T-cell (primary cell): ENCODE measurements at regions not wholly inside any gene's neighbourhood (a gene's known extent, or its start where the extent isn't known, plus 50 kb on each side); places are given as distances from the start of the nearest gene placed in this dataset.

Experiments
- ATAC-seq, 4 experiments: fragments of 200-7000 bp in 3 of 4; fragments of 150-1000 bp in 1 of 4; cut with Tn5 transposase; replicated peaks in 1 of 4; 1 replicate in 3 of 4; 2 replicates in 1 of 4; pipeline ENCODE4 v1.10.0; 2021; ENCODE audit warnings: moderate library complexity in 3 of 4, mild to moderate bottlenecking in 2 of 4, moderate number of reproducible peaks in 1 of 4
- CTCF ChIA-PET, 2 donors: fragments of 300-600 bp; sonication (Branson Sonifier 250); formaldehyde crosslinking; loops; one replicate each; lab custom pipeline; 2022; ENCODE audit warnings: antibody characterized with exemption in 2 of 2; lab: Charles Lee
- POLR2A ChIA-PET, 2 donors: fragments of 300-600 bp; sonication (Branson Sonifier 250); formaldehyde crosslinking; loops; one replicate each; lab custom pipeline; 2022; ENCODE audit warnings: antibody characterized with exemption in 2 of 2; lab: Charles Lee
- DNase-seq, 35 experiments: peaks; one replicate each; pipeline versions ENCODE4 v3.0.0 to v3.0.0-alpha.2; 2013 to 2023
- H3K27ac ChIP-seq: one replicate; pipeline ENCODE4 v1.5.1; 2013; ENCODE audit warnings: low read length
- H3K27me3 ChIP-seq, 2 experiments: replicated peaks in 1 of 2; 1 replicate in 1 of 2; 2 replicates in 1 of 2; pipeline versions ENCODE4 v1.6.1 to v1.7.0; 2013; ENCODE audit warnings: low read length in 1 of 2, mixed read lengths in 1 of 2; ENCODE audit not compliant: control insufficient read depth in 2 of 2, insufficient read depth in 2 of 2; ENCODE audit errors: extremely low read depth in 1 of 2
- H3K36me3 ChIP-seq, 2 donors: 1 replicate in 1 of 2; 2 replicates in 1 of 2; pipeline versions ENCODE4 v1.6.1 to v1.7.0; 2013; ENCODE audit warnings: low read length in 1 of 2; ENCODE audit not compliant: control insufficient read depth in 2 of 2, insufficient read depth in 1 of 2; ENCODE audit errors: extremely low read depth in 1 of 2
- H3K4me1 ChIP-seq, 2 experiments: 1 replicate in 1 of 2; 2 replicates in 1 of 2; pipeline versions ENCODE4 v1.6.1 to v1.7.0; 2013; ENCODE audit warnings: low read length in 2 of 2, mixed read lengths in 1 of 2; ENCODE audit not compliant: insufficient read depth in 2 of 2, control insufficient read depth in 1 of 2; ENCODE audit errors: extremely low read depth in 1 of 2
- H3K4me3 ChIP-seq, 2 donors: 1 replicate in 1 of 2; 2 replicates in 1 of 2; pipeline versions ENCODE4 v1.5.1 to v1.7.0; 2013; ENCODE audit warnings: mild to moderate bottlenecking in 2 of 2, low read length in 1 of 2, moderate library complexity in 1 of 2; ENCODE audit not compliant: control insufficient read depth in 1 of 2; ENCODE audit errors: extremely low read depth in 1 of 2
- H3K9me3 ChIP-seq: 2 replicates; pipeline ENCODE4 v1.7.0; 2013
- H3K27ac Mint-ChIP-seq, 2 donors: one replicate each; pipeline ENCODE4 v1.8.0; 2020 to 2021; ENCODE audit warnings: mild to moderate bottlenecking in 2 of 2, mixed read lengths in 2 of 2
- H3K27me3 Mint-ChIP-seq, 2 donors: one replicate each; pipeline ENCODE4 v1.8.0; 2021 to 2022; ENCODE audit warnings: mixed read lengths in 2 of 2
- H3K36me3 Mint-ChIP-seq: one replicate; pipeline ENCODE4 v1.8.0; 2021; ENCODE audit warnings: mixed read lengths
- H3K4me1 Mint-ChIP-seq, 3 donors: one replicate each; pipeline ENCODE4 v1.8.0; 2020 to 2022; ENCODE audit warnings: mixed read lengths in 3 of 3, mild to moderate bottlenecking in 1 of 3
- H3K4me3 Mint-ChIP-seq, 3 donors: one replicate each; pipeline ENCODE4 v1.8.0; 2020 to 2022; ENCODE audit warnings: mild to moderate bottlenecking in 3 of 3, mixed read lengths in 3 of 3, moderate library complexity in 3 of 3
- H3K9me3 Mint-ChIP-seq, 3 donors: one replicate each; pipeline ENCODE4 v1.8.0; 2020 to 2022; ENCODE audit warnings: mixed read lengths in 3 of 3
- WGBS: methylation state at CpG from one replicate; pipeline ENCODE4 v1.1.5; 2013; ENCODE audit warnings: missing lambda C conversion rate; ENCODE audit not compliant: insufficient coverage; 5-methylcytosine and 5-hydroxymethylcytosine counted together

DNA sequence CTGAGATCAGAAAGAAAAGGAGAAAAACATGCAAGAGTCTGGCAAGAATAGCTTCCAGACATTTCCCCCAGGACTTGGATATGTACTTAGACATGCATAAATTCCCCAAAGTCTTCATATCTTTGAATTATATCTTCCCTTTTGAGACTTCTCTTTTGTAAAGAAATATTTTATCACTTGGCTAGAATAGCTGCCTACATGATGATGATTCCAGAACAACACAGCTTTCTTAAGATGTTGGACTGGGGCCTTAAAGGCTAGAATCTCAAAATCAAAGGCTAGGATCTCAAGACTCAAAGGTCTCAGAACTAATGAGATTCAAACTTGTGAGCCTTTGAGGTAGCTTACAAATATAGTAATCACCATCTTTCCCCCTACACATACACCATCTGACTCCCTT lies 842.3 kb downstream of the BCL11A start:
- DNase-seq: no peak
- no peak overlapping the region for H3K4me3 ChIP-seq
- H3K9me3 ChIP-seq: no peaks in the 10 kb centered on the region
- H3K27ac ChIP-seq: no peak overlapping the region
- ChIA-PET POLR2A (no interaction called here), CTCF (no interaction called here)
- no peaks in the 10 kb centered on the region for H3K36me3 ChIP-seq
- Mint-ChIP-seq H3K4me3 (no peak overlapping the region), H3K4me1 (no peaks in the 10 kb centered on the region), H3K27me3 (no peaks in the 10 kb centered on the region), H3K36me3 (no peaks in the 10 kb centered on the region), H3K9me3 (no peaks in the 10 kb centered on the region), H3K27ac (no peak overlapping the region)
- H3K27me3 ChIP-seq: no peaks in the 10 kb centered on the region
- H3K4me1 ChIP-seq: no peaks in the 10 kb centered on the region
- ATAC-seq: no peak

- H3K36me3 Mint-ChIP-seq: no peaks in the 10 kb centered on the region
- no peak overlapping the region for H3K27ac ChIP-seq
- H3K4me3 Mint-ChIP-seq: no peak overlapping the region
- no peaks in the 10 kb centered on the region for H3K9me3 ChIP-seq
- no peaks in the 10 kb centered on the region for H3K4me1 ChIP-seq
- H3K4me3 ChIP-seq: no peak overlapping the region
- no peak overlapping the region for H3K27ac Mint-ChIP-seq
- no peak for ATAC-seq
- no peaks in the 10 kb centered on the region for H3K4me1 Mint-ChIP-seq
- no peaks in the 10 kb centered on the region for H3K27me3 Mint-ChIP-seq
- DNase-seq: no peak
- H3K27me3 ChIP-seq: peaks cover 0 to 5% of the 10 kb centered on the region in 2 experiments
- ChIA-PET CTCF (no interaction called here), POLR2A (no interaction called here)
- 80% methylated on average over 1 of the region's 4 CpGs for WGBS
- no peaks in the 10 kb centered on the region for H3K36me3 ChIP-seq
- H3K9me3 Mint-ChIP-seq: peaks cover 0 to 11% (median 0%) of the 10 kb centered on the region in 3 donors
Observed at GRCh38 chr2:59706729-59707128, 846.7 kb downstream of the BCL11A start.

DNA sequence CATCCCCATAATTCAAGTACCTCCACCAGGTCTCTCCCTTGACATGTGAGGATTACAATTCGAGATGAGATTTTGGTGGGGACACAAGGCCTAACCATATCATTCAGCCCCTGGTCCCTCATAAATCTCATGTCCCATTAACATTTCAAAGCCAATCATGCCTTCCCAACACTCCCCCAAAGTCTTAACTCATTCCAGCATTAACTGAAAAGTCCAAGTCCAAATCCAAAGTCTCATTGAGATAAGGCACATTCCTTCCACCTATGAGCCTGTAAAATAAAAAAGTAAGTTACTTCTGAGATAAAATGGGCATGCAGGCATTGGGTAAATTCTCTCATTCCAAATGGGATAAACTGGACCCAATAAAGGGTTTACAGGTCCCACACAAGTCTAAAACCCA lies 849.7 kb downstream of the BCL11A start:
- peaks cover 0 to 5% of the 10 kb centered on the region in 2 experiments for H3K27me3 ChIP-seq
- H3K9me3 ChIP-seq: no peaks in the 10 kb centered on the region
- Mint-ChIP-seq H3K4me3 (no peak overlapping the region), H3K9me3 (peaks cover 0 to 11% (median 0%) of the 10 kb centered on the region in 3 donors), H3K27ac (no peak overlapping the region), H3K4me1 (no peaks in the 10 kb centered on the region), H3K36me3 (no peaks in the 10 kb centered on the region), H3K27me3 (no peaks in the 10 kb centered on the region)
- no peak overlapping the region for H3K4me3 ChIP-seq
- H3K27ac ChIP-seq: no peak overlapping the region
- no peak for DNase-seq
- WGBS: 50% methylated on average over 1 of the region's 1 CpG
- ChIA-PET POLR2A (no interaction called here), CTCF (no interaction called here)
- no peaks in the 10 kb centered on the region for H3K36me3 ChIP-seq
- no peaks in the 10 kb centered on the region for H3K4me1 ChIP-seq
- ATAC-seq: no peak

DNA sequence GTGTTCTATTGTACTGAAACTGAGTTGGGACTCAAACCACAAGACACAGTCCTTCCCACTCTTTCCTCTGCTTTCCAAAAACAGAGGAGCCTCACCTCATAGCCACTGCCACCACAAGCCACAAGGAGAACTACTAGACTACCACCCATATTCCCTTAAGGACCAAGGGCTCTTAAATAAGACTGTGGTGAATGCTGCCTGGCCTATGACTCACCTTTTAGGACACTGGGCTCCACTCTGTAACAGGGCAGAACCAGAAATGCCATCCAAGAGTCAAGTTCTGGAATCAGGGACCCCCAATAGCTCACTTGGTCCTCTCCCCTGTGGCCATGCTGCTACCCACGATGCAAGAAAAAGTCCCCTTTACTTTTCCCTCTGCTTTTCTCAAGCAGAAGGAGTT lies 851.4 kb downstream of the BCL11A start:
- H3K27me3 Mint-ChIP-seq: no peaks in the 10 kb centered on the region
- POLR2A ChIA-PET: no interaction called here

GRCh38 chr2:59701271-59701994 lies 852.0 kb downstream of the BCL11A start:
- H3K27ac Mint-ChIP-seq: no peak overlapping the region
- ATAC-seq (no peak), DNase-seq (no peak)
- ChIA-PET POLR2A (no interaction called here), CTCF (no interaction called here)
- Histone ChIP-seq H3K4me3 (no peak overlapping the region), H3K36me3 (no peaks in the 10 kb centered on the region), H3K4me1 (no peaks in the 10 kb centered on the region), H3K9me3 (no peaks in the 10 kb centered on the region), H3K27ac (no peak overlapping the region), H3K27me3 (peaks cover 0 to 5% of the 10 kb centered on the region in 2 experiments)
- no peaks in the 10 kb centered on the region for H3K27me3 Mint-ChIP-seq
- H3K36me3 Mint-ChIP-seq: no peaks in the 10 kb centered on the region
- no peak overlapping the region for H3K4me3 Mint-ChIP-seq
- peaks cover 0 to 11% (median 2%) of the 10 kb centered on the region in 3 donors for H3K9me3 Mint-ChIP-seq
- WGBS: 53% methylated on average over 2 of the region's 3 CpGs
- H3K4me1 Mint-ChIP-seq: no peaks in the 10 kb centered on the region

More for the DNA sequence above, 851.4 kb downstream of the BCL11A start:
- Histone ChIP-seq H3K36me3 (no peaks in the 10 kb centered on the region), H3K4me1 (no peaks in the 10 kb centered on the region), H3K9me3 (no peaks in the 10 kb centered on the region), H3K4me3 (no peak overlapping the region), H3K27me3 (peaks cover 0 to 5% of the 10 kb centered on the region in 2 experiments), H3K27ac (no peak overlapping the region)
- Mint-ChIP-seq H3K27ac (no peak overlapping the region), H3K36me3 (no peaks in the 10 kb centered on the region), H3K4me3 (no peak overlapping the region), H3K9me3 (peaks cover 0 to 11% (median 0%) of the 10 kb centered on the region in 3 donors), H3K4me1 (no peaks in the 10 kb centered on the region)
- DNase-seq (no peak), ATAC-seq (no peak)
- no CpG with 5 or more reads among the region's 1 CpG for WGBS
- CTCF ChIA-PET: no interaction called here

DNA sequence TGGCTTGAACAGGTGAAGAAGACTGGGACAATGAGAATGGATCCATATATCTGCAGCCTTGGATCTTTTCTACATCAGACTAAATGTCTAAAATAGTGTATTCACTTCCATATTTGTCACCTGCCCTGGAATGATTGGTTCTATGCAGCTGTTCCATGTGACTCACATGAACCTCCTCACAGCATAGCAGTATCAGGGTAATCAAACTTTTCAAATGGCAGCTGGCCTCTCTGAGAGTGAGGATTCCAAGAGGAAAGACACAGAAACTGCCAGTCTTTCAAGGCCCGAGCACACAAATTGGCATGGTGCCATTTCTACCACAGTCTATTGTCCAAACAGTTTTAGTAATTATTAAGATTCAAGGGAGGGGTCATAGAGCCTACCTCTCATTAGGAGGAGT lies 859.3 kb downstream of the BCL11A start:
- ChIA-PET POLR2A (no interaction called here), CTCF (no interaction called here)
- ATAC-seq: no peak
- Mint-ChIP-seq H3K9me3 (peaks cover 0 to 8% (median 5%) of the 10 kb centered on the region in 3 donors), H3K27ac (no peak overlapping the region), H3K36me3 (no peaks in the 10 kb centered on the region), H3K4me3 (no peak overlapping the region), H3K4me1 (no peaks in the 10 kb centered on the region), H3K27me3 (no peaks in the 10 kb centered on the region)
- no peaks in the 10 kb centered on the region for H3K4me1 ChIP-seq
- H3K27ac ChIP-seq: no peak overlapping the region
- DNase-seq: no peak
- no peaks in the 10 kb centered on the region for H3K36me3 ChIP-seq
- no peak overlapping the region for H3K4me3 ChIP-seq
- H3K9me3 ChIP-seq: no peaks in the 10 kb centered on the region
- H3K27me3 ChIP-seq: no peaks in the 10 kb centered on the region
- no CpG with 5 or more reads among the region's 1 CpG for WGBS
